HG03196 (cell line): ENCODE measurements at regions not wholly inside any gene's neighbourhood (a gene's known extent, or its start where the extent isn't known, plus 50 kb on each side); places are given as distances from the start of the nearest gene placed in this dataset.
"Not testable (repeated sequence)": the region's sequence is repeated elsewhere in the genome, so short reads cannot be mapped to it uniquely, and the experiment has no call there.

Experiments
- ATAC-seq: cut with Tn5 transposase; IDR thresholded peaks from one replicate; pipeline ENCODE4 v1.9.1; 2021; ENCODE audit not compliant: unreplicated experiment

GRCh38 chr7:131653418-131654248 lies 97.2 kb upstream of the PODXL start:
- ATAC-seq = no peak

DNA sequence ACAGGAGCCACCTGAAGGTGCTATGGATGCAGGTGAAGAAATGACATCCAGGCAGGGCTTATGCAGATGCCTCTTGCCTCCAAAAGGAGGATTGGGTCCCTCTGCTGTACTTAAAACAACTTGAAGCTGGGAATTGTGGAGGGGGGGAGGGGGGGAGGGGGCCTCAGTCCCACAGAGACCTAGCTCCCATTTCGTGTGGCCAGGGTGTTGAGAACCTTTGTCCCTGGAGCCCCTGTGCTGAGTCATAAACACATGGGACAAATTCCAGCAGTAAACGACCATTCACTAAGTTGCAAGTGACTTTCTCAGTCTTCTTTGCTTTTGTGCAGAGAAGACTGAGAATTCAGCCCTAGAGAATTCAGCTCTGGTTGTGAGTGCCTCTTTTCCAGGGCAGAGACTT lies 96.5 kb upstream of the PODXL start:
- ATAC-seq = no peak

- ATAC-seq = no peak
Measured at GRCh38 chr7:131652194-131652593, 95.8 kb upstream of the PODXL start.

- ATAC-seq = no peak
Measured at GRCh38 chr7:131649879-131650278, 93.5 kb upstream of the PODXL start.

- no peak for ATAC-seq
Measured at GRCh38 chr7:131649003-131649541, 92.6 kb upstream of the PODXL start.

DNA sequence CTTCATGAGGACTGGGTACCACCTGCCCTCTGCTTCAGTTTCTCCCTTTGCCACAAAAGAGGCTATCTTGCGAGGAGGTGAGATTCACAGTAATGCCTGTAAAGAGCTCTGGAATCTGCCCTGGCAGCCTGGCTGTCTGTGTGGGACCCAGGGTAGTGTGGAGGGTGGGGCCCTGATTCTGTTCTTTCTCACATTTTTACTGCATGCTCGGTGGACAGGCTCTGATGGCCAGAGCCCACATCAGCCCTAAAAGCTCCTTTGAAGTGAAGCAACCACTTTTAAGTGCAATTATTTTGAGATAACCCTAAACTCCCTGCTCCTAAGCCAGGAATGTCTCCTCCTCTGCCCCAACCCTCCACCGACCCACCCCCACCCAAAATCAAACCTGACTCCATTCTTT lies 92.1 kb upstream of the PODXL start:
- ATAC-seq = no peak

- ATAC-seq = no peak
Measured at GRCh38 chr7:131646203-131646602, 89.8 kb upstream of the PODXL start.

GRCh38 chr7:131642429-131642828 lies 86.0 kb upstream of the PODXL start:
- ATAC-seq = no peak

DNA sequence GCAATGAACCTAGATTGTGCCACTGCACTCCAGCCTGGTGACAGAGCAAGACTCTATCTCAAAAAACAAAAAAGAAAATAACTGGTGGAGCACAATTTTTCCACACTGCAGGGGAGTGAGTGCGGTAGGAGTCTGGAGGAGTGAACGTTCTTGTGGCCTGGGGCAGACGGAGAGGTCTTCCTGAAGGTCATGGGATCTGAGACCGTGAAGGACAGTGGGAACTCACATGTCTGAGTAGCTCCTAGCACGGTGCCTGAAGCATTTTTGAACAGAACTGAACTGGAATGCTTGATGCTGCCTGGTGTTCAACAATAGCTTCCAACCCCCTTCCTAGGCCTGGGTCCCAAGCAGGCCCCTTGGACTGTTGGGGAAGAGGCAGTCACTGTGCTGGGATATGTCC lies 84.3 kb upstream of the PODXL start:
- no peak for ATAC-seq

DNA sequence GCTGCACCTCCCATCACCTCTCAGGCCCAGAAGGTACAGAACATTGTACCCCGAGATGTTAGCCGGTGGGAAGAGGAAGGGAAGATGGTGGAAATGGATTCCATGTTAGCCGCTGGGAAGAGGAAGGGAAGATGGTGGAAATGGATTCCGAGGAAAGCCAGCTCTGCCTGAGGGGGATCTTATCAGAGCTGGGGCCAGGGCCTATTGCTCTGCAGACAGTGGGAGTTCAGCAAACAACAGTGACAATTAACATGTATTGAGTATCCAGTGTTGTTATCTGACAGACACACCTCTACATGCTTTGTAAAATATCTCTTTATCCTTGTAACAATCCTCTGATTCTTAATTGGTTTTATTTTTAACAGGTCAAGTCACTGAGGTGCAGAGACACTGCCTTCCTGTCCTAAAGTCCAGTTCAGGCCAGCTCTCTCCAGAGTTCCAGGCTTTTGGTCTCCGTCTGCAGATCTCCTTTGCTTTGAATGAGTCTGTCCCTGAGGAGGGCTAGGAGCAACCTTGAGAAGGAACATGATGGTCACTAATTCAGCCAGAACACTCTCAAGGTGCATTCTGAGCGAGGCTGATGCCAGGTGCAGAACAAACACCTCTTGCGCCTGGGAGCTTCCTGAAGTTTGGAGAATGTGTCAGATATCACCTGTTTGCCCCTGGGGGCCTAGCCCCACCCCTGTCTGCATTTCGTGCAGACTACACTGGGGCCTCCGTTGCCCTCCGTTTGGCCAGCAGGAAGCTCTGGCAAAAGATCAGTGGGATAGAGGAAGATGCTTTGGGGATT lies 82.4 kb upstream of the PODXL start:
- no peak for ATAC-seq

- no peak for ATAC-seq
Measured at GRCh38 chr7:131637859-131638258, 81.4 kb upstream of the PODXL start.

- no peak for ATAC-seq
Measured at GRCh38 chr7:131636092-131636491, 79.7 kb upstream of the PODXL start.

DNA sequence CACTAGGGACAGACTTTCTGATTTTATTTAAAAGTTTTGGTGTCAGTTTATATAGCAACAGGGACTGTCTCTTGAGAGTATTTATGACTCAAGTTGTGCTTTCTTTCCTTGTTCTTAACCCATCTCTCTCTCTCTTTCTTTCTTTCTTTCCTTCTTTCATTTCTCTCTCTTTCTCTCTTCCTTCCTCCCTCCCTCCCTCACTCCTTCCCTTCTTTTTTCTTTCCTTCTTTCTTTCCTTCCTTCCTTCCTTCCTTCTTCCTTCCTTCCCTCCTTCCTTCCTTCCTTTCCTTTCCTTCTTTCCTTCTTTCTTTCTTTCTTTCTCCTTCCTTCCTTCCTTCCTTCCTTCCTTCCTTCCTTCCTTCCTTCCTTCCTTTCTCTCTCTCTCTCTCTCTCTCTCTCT lies 77.8 kb upstream of the PODXL start:
- ATAC-seq = not testable (repeated sequence)

DNA sequence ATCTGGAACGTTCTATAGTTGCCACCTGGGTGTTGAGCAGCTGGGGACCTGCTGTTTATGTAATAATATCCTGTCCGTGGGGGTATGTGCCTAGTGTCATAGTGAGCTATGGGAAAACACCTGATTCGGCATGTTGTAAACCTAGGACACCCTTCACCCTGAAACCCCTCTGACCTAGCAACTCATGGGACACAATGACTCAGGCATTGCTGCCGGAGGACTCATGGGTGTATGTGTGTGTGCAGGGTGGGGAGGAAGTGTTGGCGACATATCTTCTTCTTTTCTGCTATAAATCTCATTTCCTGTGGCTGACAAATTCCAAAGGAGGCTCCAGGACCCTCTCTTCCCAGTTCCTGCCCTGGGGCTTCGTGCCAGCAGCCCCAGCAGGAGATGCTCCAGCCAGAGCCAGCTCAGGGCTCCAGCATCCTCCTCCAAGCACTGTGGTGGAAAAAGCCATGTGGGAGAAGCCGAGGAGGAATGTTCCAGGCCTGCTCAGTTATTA lies 77.0 kb upstream of the PODXL start:
- ATAC-seq = no peak

GRCh38 chr7:131630427-131630826 lies 74.0 kb upstream of the PODXL start:
- ATAC-seq = no peak

DNA sequence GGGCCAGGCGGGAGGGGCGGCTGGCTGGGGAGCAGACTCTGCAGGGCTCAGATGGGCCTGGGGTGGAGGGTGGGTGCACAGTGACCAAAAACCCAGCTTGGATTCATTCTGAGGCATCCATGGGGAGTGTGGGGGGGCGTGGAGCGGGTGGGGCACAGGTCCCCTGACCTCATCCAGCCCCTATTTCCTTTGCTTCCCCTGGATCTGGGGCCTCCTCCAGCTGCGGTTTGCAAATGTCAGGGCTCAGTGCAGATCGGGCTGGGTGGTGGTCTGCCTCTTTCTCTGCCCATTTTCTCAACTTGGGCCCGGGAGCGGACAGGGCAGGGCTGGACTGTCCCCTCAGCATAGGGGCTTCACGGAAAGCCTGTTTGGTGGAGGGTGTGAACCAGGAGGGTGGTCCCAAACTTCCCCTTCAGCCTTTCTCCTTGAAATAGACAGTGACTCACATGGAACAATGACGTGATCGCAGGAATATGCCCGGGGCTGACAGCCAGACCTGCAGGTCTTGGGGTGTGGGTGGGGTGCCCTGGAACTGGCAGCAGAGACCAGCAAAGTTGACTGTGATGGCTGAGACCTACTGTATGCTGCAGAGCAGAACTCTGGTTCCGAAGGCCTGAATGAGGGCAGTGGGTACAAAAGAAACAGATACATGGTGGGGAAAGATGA lies 72.9 kb upstream of the PODXL start:
- no peak for ATAC-seq

- no peak for ATAC-seq
Measured at GRCh38 chr7:131628634-131629033, 72.2 kb upstream of the PODXL start.

DNA sequence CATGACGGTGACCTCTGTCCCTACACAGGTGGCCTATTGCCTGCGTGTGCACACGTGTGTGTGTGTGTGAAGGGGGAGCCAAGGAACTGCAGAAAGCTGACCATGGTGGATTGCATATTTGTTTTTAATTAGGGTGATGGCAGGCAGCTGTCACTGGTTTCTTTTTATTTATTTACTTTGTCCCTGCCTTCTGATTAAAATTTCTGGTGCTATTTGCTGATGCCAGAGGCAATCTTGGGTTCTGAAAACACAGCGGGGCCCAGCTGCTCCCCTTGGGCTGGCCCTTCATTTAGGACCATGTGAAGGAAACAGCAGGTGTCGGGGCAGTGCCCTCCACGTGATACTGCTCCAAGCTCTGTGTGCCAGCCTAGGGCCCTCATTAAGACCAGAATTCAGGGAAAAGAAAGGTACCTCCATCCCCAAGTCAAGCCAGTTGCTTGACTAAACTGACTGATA lies 71.3 kb upstream of the PODXL start:
- ATAC-seq = no peak

DNA sequence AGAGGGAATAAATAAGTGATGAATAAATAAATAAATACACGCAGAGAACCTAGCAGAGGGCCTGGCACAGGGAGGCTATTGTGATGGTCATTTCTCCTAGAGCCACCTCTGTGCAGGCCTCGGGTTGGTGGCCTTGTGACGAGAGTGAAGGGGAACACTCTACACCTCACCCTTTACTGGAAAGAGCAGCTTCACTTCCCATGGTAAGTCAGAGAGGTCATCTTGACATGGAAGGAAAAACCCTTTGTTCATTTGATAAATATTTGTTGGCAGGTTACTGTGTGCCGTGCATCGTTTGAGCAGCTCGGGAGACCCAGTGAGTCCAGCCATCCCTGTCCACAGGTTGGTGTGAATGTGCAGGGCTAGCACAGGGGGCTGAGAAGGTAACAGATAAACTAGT lies 70.2 kb upstream of the PODXL start:
- ATAC-seq = no peak

DNA sequence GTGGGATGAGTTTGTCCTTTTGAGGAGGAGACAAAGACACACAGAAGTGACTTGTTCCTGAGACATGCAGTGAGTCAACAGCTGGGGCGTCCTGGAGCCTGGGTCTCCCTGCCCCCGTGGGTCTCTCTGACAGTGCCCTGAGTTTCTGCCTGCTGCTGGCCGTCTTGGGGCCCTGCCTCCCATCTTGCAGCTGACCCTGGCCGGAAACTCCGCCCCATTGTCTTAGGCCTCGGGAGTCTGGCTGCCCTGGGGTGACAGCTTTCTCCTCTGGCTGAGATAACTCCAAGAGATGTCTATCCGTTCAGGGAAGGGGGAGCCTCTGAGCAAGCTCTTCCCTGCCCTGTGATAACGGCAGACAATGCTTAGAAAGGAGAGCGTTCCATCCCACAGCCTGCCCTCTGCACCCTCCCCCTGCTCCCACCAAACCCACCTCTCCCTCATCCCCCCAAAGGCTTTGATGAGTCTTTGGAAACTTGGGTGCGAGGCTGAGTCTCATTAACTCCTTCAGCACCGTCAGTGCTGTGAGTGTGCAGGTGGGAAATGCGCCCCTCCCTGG lies 69.5 kb upstream of the PODXL start:
- no peak for ATAC-seq

GRCh38 chr7:131625345-131625744 lies 68.9 kb upstream of the PODXL start:
- ATAC-seq = not testable (repeated sequence)
